Loucy (cell line): ENCODE measurements at regions not wholly inside any gene's neighbourhood (a gene's known extent, or its start where the extent isn't known, plus 50 kb on each side); places are given as distances from the start of the nearest gene placed in this dataset.

Experiments
- H2AFZ ChIP-seq: fragments of 200-600 bp; sonication (generic); 2 replicates; pipeline ENCODE4 v1.6.0; 2016; ENCODE audit warnings: antibody characterized with exemption, mild to moderate bottlenecking, low read length, moderate library complexity
- H3F3A ChIP-seq: fragments of 200-600 bp; 2 replicates; pipeline ENCODE4 v1.6.0; 2016; ENCODE audit warnings: antibody characterized with exemption, low read depth, mild to moderate bottlenecking
- H3K27me3 ChIP-seq: fragments of 200-600 bp; sonication (generic); 2 replicates; pipeline ENCODE4 v1.6.1; 2014; ENCODE audit warnings: low read length, mild to moderate bottlenecking; ENCODE audit not compliant: insufficient read depth, poor library complexity, severe bottlenecking
- H3K36me3 ChIP-seq: fragments of 200-600 bp; sonication (generic); 2 replicates; pipeline ENCODE4 v1.6.1; 2016; ENCODE audit warnings: low read length; ENCODE audit not compliant: insufficient read depth
- H3K4me1 ChIP-seq: fragments of 200-600 bp; sonication (generic); 2 replicates; pipeline ENCODE4 v1.5.1; 2014; ENCODE audit warnings: low read length, mild to moderate bottlenecking; ENCODE audit not compliant: insufficient read depth, poor library complexity, severe bottlenecking
- H3K4me2 ChIP-seq: fragments of 200-600 bp; sonication (generic); 2 replicates; pipeline ENCODE4 v1.6.0; 2014; ENCODE audit warnings: antibody characterized with exemption, low read length, low read depth, mild to moderate bottlenecking; ENCODE audit not compliant: poor library complexity, severe bottlenecking
- H3K4me3 ChIP-seq: fragments of 200-600 bp; sonication (generic); 2 replicates; pipeline ENCODE4 v1.5.1; 2014; ENCODE audit warnings: low read length, mild to moderate bottlenecking, mixed read lengths; ENCODE audit not compliant: poor library complexity, severe bottlenecking
- H3K79me2 ChIP-seq: fragments of 200-600 bp; sonication (generic); 2 replicates; pipeline ENCODE4 v1.6.1; 2014; ENCODE audit warnings: low read length; ENCODE audit not compliant: insufficient read depth
- H3K9ac ChIP-seq: fragments of 200-600 bp; sonication (generic); 2 replicates; pipeline ENCODE4 v1.6.0; 2014; ENCODE audit warnings: mild to moderate bottlenecking, low read depth, low read length, moderate library complexity; ENCODE audit not compliant: poor library complexity, severe bottlenecking
- H3K9me2 ChIP-seq: fragments of 200-600 bp; sonication (generic); replicated peaks from 2 replicates; pipeline ENCODE4 v1.6.1; 2016; ENCODE audit warnings: low read depth, low read length, mixed read lengths
- H3K9me3 ChIP-seq: fragments of 200-600 bp; sonication (generic); 2 replicates; pipeline ENCODE4 v1.6.1; 2014; ENCODE audit warnings: mild to moderate bottlenecking, antibody characterized with exemption, low read length, low read depth; ENCODE audit not compliant: insufficient read depth
- H4K20me1 ChIP-seq: fragments of 200-600 bp; sonication (generic); 2 replicates; pipeline ENCODE4 v1.6.0; 2014; ENCODE audit warnings: antibody characterized with exemption, low read length, mild to moderate bottlenecking; ENCODE audit not compliant: insufficient read depth, poor library complexity, severe bottlenecking
- EZH2phosphoT487 ChIP-seq: fragments of 200-600 bp; IDR thresholded peaks from 2 replicates; pipeline ENCODE4 v1.6.1; 2018; ENCODE audit warnings: antibody characterized with exemption, mild to moderate bottlenecking, moderate library complexity, borderline replicate concordance
- TF ChIP-seq, protein P1 (sequence below): fragments of 200-600 bp; sonication (generic); conservative IDR thresholded peaks from 2 replicates; pipeline ENCODE4 v1.5.1; 2014; ENCODE audit warnings: mild to moderate bottlenecking, antibody characterized with exemption, low read length

DNA sequence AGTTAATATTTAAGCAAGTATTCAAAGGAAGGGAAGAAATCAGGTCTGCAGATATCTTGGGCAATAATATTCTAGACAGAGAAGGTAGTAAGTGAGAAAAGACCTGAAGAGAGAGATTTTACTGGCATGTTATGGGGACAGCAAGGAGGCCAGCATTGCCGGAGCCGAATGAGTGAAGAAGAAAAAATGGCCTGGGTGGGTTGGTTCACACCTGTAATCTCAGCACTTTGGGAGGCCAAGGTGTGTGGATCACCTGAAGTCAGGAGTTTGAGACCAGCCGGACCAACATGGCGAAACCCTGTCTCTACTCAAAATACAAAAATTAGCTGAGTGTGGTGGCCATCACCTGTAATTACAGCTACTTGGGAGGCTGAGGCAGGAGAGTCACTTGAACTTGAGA is 164.7 kb downstream of the VGLL3 start:
- H3K79me2 ChIP-seq = no peaks in the 10 kb centered on the region
- H3K4me1 ChIP-seq = no peaks in the 10 kb centered on the region
- no peak overlapping the region for H3K4me2 ChIP-seq
- no peaks in the 10 kb centered on the region for H4K20me1 ChIP-seq
- H3K27me3 ChIP-seq = no peaks in the 10 kb centered on the region
- no peak for TF ChIP-seq EZH2phosphoT487
- TF ChIP-seq, protein P1, sequence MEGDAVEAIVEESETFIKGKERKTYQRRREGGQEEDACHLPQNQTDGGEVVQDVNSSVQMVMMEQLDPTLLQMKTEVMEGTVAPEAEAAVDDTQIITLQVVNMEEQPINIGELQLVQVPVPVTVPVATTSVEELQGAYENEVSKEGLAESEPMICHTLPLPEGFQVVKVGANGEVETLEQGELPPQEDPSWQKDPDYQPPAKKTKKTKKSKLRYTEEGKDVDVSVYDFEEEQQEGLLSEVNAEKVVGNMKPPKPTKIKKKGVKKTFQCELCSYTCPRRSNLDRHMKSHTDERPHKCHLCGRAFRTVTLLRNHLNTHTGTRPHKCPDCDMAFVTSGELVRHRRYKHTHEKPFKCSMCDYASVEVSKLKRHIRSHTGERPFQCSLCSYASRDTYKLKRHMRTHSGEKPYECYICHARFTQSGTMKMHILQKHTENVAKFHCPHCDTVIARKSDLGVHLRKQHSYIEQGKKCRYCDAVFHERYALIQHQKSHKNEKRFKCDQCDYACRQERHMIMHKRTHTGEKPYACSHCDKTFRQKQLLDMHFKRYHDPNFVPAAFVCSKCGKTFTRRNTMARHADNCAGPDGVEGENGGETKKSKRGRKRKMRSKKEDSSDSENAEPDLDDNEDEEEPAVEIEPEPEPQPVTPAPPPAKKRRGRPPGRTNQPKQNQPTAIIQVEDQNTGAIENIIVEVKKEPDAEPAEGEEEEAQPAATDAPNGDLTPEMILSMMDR = no peak
- no peak overlapping the region for H3K9ac ChIP-seq
- H2AFZ ChIP-seq = no peak overlapping the region
- H3K9me3 ChIP-seq = no peaks in the 10 kb centered on the region
- no peak overlapping the region for H3K4me3 ChIP-seq
- no peaks in the 10 kb centered on the region for H3K36me3 ChIP-seq
- no peaks in the 10 kb centered on the region for H3F3A ChIP-seq
- no peaks in the 10 kb centered on the region for H3K9me2 ChIP-seq

DNA sequence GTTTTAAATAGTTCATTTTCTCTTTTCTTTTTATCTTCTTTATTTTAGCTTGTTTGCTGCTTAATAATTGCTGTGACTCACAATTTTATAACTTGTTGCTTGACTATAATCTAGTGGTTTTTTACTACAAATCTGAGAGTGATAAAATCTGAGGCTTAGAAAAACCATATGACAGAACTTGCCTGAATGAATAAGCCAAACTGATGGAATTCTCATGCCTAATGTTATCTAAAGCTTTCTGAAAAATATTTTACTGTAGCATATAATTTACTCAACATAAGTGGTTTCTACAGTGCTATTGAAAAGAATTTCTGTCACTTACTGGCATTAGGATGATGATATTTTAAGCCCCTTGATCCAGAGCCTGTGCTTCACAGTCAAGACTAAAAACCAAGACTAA is 175.1 kb downstream of the VGLL3 start:
- Histone ChIP-seq H3K79me2 (no peaks in the 10 kb centered on the region), H2AFZ (no peak overlapping the region), H3K4me2 (no peak overlapping the region), H3K4me3 (no peak overlapping the region), H3K27me3 (no peaks in the 10 kb centered on the region), H3K36me3 (no peaks in the 10 kb centered on the region), H3K9ac (no peak overlapping the region), H3K9me3 (no peaks in the 10 kb centered on the region), H3K4me1 (no peaks in the 10 kb centered on the region), H3F3A (no peaks in the 10 kb centered on the region), H4K20me1 (no peaks in the 10 kb centered on the region), H3K9me2 (no peaks in the 10 kb centered on the region)
- no peak for TF ChIP-seq EZH2phosphoT487
- TF ChIP-seq, protein P1 = no peak

DNA sequence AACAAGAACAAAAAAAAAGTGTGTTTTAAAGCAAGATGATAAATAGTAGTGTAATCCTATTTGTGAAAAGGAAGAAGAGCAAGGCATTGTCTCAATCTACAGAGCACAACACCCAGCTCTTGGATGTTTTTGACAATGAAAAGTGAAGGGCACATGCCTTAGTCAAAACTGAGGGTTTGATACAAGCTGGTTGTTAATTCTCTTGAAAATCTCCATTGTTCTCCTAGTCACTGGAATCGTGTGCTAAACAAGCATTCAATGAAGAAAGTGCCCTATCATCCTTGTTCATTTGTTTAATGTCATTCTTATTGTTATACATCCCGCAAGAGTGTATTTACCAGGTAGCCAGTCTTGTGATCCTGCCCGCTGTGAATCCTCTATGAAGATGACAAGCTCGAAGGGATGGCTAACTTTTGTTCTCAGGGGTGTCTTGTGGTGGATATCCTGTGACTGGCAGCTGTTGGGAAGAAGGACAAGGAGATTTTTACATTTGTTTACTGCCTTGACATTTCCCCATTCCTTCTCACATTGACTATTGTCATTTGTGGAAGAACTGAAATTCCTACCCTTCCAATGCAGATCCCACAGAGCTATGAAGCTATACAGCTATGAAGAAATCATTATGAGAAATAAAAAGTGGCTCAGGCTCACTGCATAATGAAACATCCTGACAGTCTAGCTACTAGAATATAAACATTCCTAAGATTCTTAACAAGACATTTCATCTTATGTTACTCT is 175.9 kb downstream of the VGLL3 start:
- no peak overlapping the region for H2AFZ ChIP-seq
- H3K36me3 ChIP-seq = no peaks in the 10 kb centered on the region
- TF ChIP-seq, protein P1 = no peak
- TF ChIP-seq EZH2phosphoT487 = no peak
- no peak overlapping the region for H3K9ac ChIP-seq
- H3K9me3 ChIP-seq = no peaks in the 10 kb centered on the region
- no peaks in the 10 kb centered on the region for H3F3A ChIP-seq
- H3K27me3 ChIP-seq = no peaks in the 10 kb centered on the region
- H3K9me2 ChIP-seq = no peaks in the 10 kb centered on the region
- H4K20me1 ChIP-seq = no peaks in the 10 kb centered on the region
- H3K4me3 ChIP-seq = no peak overlapping the region
- no peaks in the 10 kb centered on the region for H3K79me2 ChIP-seq
- H3K4me1 ChIP-seq = no peaks in the 10 kb centered on the region
- H3K4me2 ChIP-seq = no peak overlapping the region
